ENCODE measurements at regions not wholly inside any gene's neighbourhood (a gene's known extent, or its start where the extent isn't known, plus 50 kb on each side); places are given as distances from the start of the nearest gene placed in this dataset.

DNA sequence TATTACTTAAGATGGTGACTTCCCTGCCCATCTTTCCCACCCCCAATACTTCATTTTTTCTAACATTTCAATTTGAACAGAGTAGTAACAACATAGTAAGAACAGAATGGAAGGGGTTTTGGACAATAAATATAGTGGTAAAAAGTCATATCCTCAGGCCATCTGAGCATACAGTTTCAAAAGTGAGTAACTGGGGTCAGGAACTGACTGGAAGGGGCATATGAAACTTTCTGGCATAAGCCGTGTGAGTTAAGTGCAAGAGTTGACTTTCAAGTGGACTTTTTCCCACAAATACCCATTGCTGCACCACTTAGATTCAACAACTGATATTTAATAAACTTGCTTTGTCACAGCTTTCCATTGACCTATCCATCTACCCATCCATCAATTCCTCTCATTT, 153.5 kb upstream of the IL12A start:
- H4K20me1 ChIP-seq (ENCODE audit: insufficient read depth): no peaks in the 10 kb centered on the region
- H3K36me3 ChIP-seq (ENCODE audit: insufficient read depth, low read length): no peaks in the 10 kb centered on the region
- H3K79me2 ChIP-seq (replicated peaks; ENCODE audit: insufficient read depth, low read length): no peaks in the 10 kb centered on the region
- H3K27me3 ChIP-seq (ENCODE audit: insufficient read depth, low read depth, low read length): no peaks in the 10 kb centered on the region
- H3K9me3 ChIP-seq (ENCODE audit: low read length): no peaks in the 10 kb centered on the region
- H3K4me3 ChIP-seq (ENCODE audit: low read length): no peak overlapping the region
- H3K9ac ChIP-seq (ENCODE audit: low read length): no peak overlapping the region
- no peaks in the 10 kb centered on the region for H3K9me2 ChIP-seq (ENCODE audit: insufficient read depth, low read length)
- no peak overlapping the region for H3K27ac ChIP-seq (ENCODE audit: low read length)
- H3F3A ChIP-seq (ENCODE audit: insufficient read depth, low read length, poor library complexity, severe bottlenecking): peaks cover under 1% of the 10 kb centered on the region
- H3K4me2 ChIP-seq (ENCODE audit: low read length): no peak overlapping the region
- no peak overlapping the region for H2AFZ ChIP-seq (ENCODE audit: low read depth, low read length)
- TF ChIP-seq EZH2 (IDR thresholded peaks at IDR 0.05; ENCODE audit: borderline replicate concordance, insufficient read depth, low read length, poor library complexity, severe bottlenecking) (no peak), RAD21 (conservative IDR thresholded peaks at IDR 0.05) (no peak), POLR2AphosphoS5 (IDR thresholded peaks at IDR 0.05) (no peak), SMC3 (conservative IDR thresholded peaks at IDR 0.05; ENCODE audit: poor library complexity) (no peak), EP300 (conservative IDR thresholded peaks at IDR 0.05; ENCODE audit: poor library complexity, severe bottlenecking) (no peak)
- TF ChIP-seq, protein P1, sequence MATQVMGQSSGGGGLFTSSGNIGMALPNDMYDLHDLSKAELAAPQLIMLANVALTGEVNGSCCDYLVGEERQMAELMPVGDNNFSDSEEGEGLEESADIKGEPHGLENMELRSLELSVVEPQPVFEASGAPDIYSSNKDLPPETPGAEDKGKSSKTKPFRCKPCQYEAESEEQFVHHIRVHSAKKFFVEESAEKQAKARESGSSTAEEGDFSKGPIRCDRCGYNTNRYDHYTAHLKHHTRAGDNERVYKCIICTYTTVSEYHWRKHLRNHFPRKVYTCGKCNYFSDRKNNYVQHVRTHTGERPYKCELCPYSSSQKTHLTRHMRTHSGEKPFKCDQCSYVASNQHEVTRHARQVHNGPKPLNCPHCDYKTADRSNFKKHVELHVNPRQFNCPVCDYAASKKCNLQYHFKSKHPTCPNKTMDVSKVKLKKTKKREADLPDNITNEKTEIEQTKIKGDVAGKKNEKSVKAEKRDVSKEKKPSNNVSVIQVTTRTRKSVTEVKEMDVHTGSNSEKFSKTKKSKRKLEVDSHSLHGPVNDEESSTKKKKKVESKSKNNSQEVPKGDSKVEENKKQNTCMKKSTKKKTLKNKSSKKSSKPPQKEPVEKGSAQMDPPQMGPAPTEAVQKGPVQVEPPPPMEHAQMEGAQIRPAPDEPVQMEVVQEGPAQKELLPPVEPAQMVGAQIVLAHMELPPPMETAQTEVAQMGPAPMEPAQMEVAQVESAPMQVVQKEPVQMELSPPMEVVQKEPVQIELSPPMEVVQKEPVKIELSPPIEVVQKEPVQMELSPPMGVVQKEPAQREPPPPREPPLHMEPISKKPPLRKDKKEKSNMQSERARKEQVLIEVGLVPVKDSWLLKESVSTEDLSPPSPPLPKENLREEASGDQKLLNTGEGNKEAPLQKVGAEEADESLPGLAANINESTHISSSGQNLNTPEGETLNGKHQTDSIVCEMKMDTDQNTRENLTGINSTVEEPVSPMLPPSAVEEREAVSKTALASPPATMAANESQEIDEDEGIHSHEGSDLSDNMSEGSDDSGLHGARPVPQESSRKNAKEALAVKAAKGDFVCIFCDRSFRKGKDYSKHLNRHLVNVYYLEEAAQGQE (IDR thresholded peaks at IDR 0.05; ENCODE audit: borderline replicate concordance): no peak

DNA sequence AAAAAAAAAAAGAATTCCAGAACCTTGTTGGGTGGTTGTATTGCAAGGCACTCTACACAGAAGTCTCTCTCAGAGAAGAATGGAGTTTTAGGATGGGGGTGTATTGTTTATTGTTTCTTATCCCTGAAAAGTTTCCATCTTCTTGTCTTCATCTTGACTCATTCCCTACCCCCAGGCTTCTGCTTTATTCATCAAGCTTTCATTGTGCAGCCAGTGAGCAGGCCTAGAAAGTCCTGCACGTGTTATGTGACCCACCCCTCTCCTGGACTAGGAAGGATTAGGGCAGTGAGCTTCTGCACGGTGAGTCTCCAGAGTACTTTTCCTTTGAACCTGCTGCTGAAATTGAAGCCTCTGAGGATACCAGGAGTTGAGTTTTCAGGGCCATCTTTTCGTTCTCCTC, 150.9 kb upstream of the IL12A start:
- Histone ChIP-seq H3F3A (ENCODE audit: insufficient read depth, low read length, poor library complexity, severe bottlenecking) (peaks cover 5% of the 10 kb centered on the region), H3K79me2 (replicated peaks; ENCODE audit: insufficient read depth, low read length) (peaks cover 25% of the 10 kb centered on the region)

More for the DNA sequence above, 150.9 kb upstream of the IL12A start:
- no peaks in the 10 kb centered on the region for H3K36me3 ChIP-seq (ENCODE audit: insufficient read depth, low read length)
- no peak for TF ChIP-seq POLR2AphosphoS5 (IDR thresholded peaks at IDR 0.05)
- TF ChIP-seq TAF1 (IDR thresholded peaks at IDR 0.05; ENCODE audit: low read depth): no peak
- TF ChIP-seq MXI1 (conservative IDR thresholded peaks at IDR 0.05; ENCODE audit: poor library complexity, severe bottlenecking): no peak
- no peak for TF ChIP-seq SMC3 (conservative IDR thresholded peaks at IDR 0.05; ENCODE audit: poor library complexity)
- TF ChIP-seq EZH2 (IDR thresholded peaks at IDR 0.05; ENCODE audit: borderline replicate concordance, insufficient read depth, low read length, poor library complexity, severe bottlenecking): no peak
- TF ChIP-seq, protein P1 (IDR thresholded peaks at IDR 0.05; ENCODE audit: borderline replicate concordance): no peak
- TF ChIP-seq RAD21 (conservative IDR thresholded peaks at IDR 0.05): no peak
- no peak for TF ChIP-seq EP300 (conservative IDR thresholded peaks at IDR 0.05; ENCODE audit: poor library complexity, severe bottlenecking)
- TF ChIP-seq, protein P2, sequence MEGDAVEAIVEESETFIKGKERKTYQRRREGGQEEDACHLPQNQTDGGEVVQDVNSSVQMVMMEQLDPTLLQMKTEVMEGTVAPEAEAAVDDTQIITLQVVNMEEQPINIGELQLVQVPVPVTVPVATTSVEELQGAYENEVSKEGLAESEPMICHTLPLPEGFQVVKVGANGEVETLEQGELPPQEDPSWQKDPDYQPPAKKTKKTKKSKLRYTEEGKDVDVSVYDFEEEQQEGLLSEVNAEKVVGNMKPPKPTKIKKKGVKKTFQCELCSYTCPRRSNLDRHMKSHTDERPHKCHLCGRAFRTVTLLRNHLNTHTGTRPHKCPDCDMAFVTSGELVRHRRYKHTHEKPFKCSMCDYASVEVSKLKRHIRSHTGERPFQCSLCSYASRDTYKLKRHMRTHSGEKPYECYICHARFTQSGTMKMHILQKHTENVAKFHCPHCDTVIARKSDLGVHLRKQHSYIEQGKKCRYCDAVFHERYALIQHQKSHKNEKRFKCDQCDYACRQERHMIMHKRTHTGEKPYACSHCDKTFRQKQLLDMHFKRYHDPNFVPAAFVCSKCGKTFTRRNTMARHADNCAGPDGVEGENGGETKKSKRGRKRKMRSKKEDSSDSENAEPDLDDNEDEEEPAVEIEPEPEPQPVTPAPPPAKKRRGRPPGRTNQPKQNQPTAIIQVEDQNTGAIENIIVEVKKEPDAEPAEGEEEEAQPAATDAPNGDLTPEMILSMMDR (IDR thresholded peaks at IDR 0.05; ENCODE audit: poor library complexity, severe bottlenecking): no peak
- H3K9me2 ChIP-seq (ENCODE audit: insufficient read depth, low read length): no peaks in the 10 kb centered on the region
- H2AFZ ChIP-seq (ENCODE audit: low read depth, low read length): no peak overlapping the region
- no peak overlapping the region for H3K27ac ChIP-seq (ENCODE audit: low read length)
- no peaks in the 10 kb centered on the region for H3K9me3 ChIP-seq (ENCODE audit: low read length)
- no peaks in the 10 kb centered on the region for H4K20me1 ChIP-seq (ENCODE audit: insufficient read depth)
- no peak overlapping the region for H3K9ac ChIP-seq (ENCODE audit: low read length)
- H3K4me2 ChIP-seq (ENCODE audit: low read length): no peak overlapping the region
- H3K27me3 ChIP-seq (ENCODE audit: insufficient read depth, low read depth, low read length): no peaks in the 10 kb centered on the region
- no peak overlapping the region for H3K4me3 ChIP-seq (ENCODE audit: low read length)

All from neural cell (in vitro differentiated cells).